ENCODE measurements at regions not wholly inside any gene's neighbourhood (a gene's known extent, or its start where the extent isn't known, plus 50 kb on each side); places are given as distances from the start of the nearest gene placed in this dataset.

- Histone ChIP-seq H3K9me3 (no peaks in the 10 kb centered on the region), H3K4me1 (no peaks in the 10 kb centered on the region), H3K4me3 (no peak overlapping the region), H3K36me3 (no peaks in the 10 kb centered on the region), H3K27me3 (no peaks in the 10 kb centered on the region), H3K27ac (no peak overlapping the region)
- DNase-seq: no peak
- intact Hi-C loops (cut with DNase I; ENCODE audit: low total_unique reads): no loop called here
- TF ChIP-seq CTCF (IDR thresholded peaks at IDR 0.05): no peak
- TF ChIP-seq POLR2A (IDR thresholded peaks at IDR 0.05): no peak
Measured at GRCh38 chr2:59530258-59530657, 1023.2 kb downstream of the BCL11A start.

- Histone ChIP-seq H3K36me3 (no peaks in the 10 kb centered on the region), H3K9me3 (no peaks in the 10 kb centered on the region), H3K27me3 (no peaks in the 10 kb centered on the region), H3K4me3 (no peak overlapping the region), H3K27ac (no peak overlapping the region), H3K4me1 (no peaks in the 10 kb centered on the region)
- intact Hi-C loops (cut with DNase I; ENCODE audit: low total_unique reads): no loop called here
- TF ChIP-seq CTCF (IDR thresholded peaks at IDR 0.05) (no peak), POLR2A (IDR thresholded peaks at IDR 0.05) (no peak)
- DNase-seq: no peak
Measured at GRCh38 chr2:59529726-59530125, 1023.7 kb downstream of the BCL11A start.

GRCh38 chr2:59528525-59528924 lies 1024.9 kb downstream of the BCL11A start:
- Histone ChIP-seq H3K9me3 (no peaks in the 10 kb centered on the region), H3K27me3 (no peaks in the 10 kb centered on the region), H3K4me1 (no peaks in the 10 kb centered on the region), H3K4me3 (no peak overlapping the region), H3K36me3 (no peaks in the 10 kb centered on the region), H3K27ac (no peak overlapping the region)
- TF ChIP-seq POLR2A (IDR thresholded peaks at IDR 0.05) (no peak), CTCF (IDR thresholded peaks at IDR 0.05) (no peak)
- DNase-seq: no peak
- intact Hi-C loops (cut with DNase I; ENCODE audit: low total_unique reads): no loop called here

GRCh38 chr2:59502981-59503380 lies 1050.5 kb downstream of the BCL11A start:
- Histone ChIP-seq H3K36me3 (no peaks in the 10 kb centered on the region), H3K27me3 (no peaks in the 10 kb centered on the region), H3K27ac (no peak overlapping the region), H3K4me1 (no peaks in the 10 kb centered on the region), H3K9me3 (no peaks in the 10 kb centered on the region), H3K4me3 (no peak overlapping the region)
- intact Hi-C loops (cut with DNase I; ENCODE audit: low total_unique reads): no loop called here
- TF ChIP-seq CTCF (IDR thresholded peaks at IDR 0.05) (no peak), POLR2A (IDR thresholded peaks at IDR 0.05) (no peak)
- no peak for DNase-seq

- Histone ChIP-seq H3K27ac (no peak overlapping the region), H3K36me3 (no peaks in the 10 kb centered on the region), H3K9me3 (no peaks in the 10 kb centered on the region), H3K4me3 (no peak overlapping the region), H3K27me3 (no peaks in the 10 kb centered on the region), H3K4me1 (no peaks in the 10 kb centered on the region)
- TF ChIP-seq CTCF (IDR thresholded peaks at IDR 0.05) (no peak), POLR2A (IDR thresholded peaks at IDR 0.05) (no peak)
- no peak for DNase-seq
- intact Hi-C loops (cut with DNase I; ENCODE audit: low total_unique reads): no loop called here
Measured at GRCh38 chr2:59490994-59491393, 1062.5 kb downstream of the BCL11A start.
